Stomach (tissue), 4 donors: ENCODE measurements at regions not wholly inside any gene's neighbourhood (a gene's known extent, or its start where the extent isn't known, plus 50 kb on each side); places are given as distances from the start of the nearest gene placed in this dataset.

Source experiments
- POLR2A ChIP-seq, 4 donors: fragments of 450-650 bp; IDR thresholded peaks; one replicate each; pipeline ENCODE4 v1.6.1; 2016; ENCODE audit warnings: antibody characterized with exemption in 4 of 4, control low read depth in 2 of 4, mild to moderate bottlenecking in 1 of 4, moderate library complexity in 1 of 4
- POLR2AphosphoS5 ChIP-seq, 3 donors: sonication (generic); formaldehyde crosslinking; IDR thresholded peaks; one replicate each; pipeline ENCODE4 v1.6.1; 2016; ENCODE audit warnings: antibody characterized with exemption in 3 of 3
- TF ChIP-seq, protein P1 (sequence below), 7 experiments: fragments of 450-650 bp in 4 of 7; fragments of 200-600 bp in 3 of 7; sonication (generic) in 3 of 7; IDR thresholded peaks; one replicate each; pipeline ENCODE4 v1.5.1; 2016 to 2019; ENCODE audit warnings: antibody characterized with exemption in 7 of 7, control low read depth in 2 of 7, mild to moderate bottlenecking in 1 of 7

DNA sequence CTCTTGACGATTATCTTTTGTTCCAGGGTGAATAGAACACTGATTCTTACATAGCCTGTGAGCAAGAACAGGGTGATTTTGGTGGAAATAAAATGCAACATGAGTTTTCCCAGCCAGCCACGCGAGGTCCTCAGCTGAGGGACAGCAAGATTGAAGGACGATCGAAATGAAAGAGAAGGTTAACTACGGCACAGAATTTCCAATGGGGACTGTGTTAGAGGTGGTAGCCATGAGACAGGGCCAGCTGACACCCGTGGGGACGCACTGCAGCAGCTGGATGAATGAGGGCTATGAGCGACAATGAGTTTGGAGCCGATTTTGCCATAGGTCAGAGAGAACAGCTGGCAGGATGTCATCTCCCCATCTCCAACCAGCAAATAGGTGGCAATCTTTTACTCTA, 243.4 kb upstream of the PELI2 start:
- TF ChIP-seq, protein P1, sequence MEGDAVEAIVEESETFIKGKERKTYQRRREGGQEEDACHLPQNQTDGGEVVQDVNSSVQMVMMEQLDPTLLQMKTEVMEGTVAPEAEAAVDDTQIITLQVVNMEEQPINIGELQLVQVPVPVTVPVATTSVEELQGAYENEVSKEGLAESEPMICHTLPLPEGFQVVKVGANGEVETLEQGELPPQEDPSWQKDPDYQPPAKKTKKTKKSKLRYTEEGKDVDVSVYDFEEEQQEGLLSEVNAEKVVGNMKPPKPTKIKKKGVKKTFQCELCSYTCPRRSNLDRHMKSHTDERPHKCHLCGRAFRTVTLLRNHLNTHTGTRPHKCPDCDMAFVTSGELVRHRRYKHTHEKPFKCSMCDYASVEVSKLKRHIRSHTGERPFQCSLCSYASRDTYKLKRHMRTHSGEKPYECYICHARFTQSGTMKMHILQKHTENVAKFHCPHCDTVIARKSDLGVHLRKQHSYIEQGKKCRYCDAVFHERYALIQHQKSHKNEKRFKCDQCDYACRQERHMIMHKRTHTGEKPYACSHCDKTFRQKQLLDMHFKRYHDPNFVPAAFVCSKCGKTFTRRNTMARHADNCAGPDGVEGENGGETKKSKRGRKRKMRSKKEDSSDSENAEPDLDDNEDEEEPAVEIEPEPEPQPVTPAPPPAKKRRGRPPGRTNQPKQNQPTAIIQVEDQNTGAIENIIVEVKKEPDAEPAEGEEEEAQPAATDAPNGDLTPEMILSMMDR (IDR thresholded peaks at IDR 0.05), result no peak
- TF ChIP-seq POLR2AphosphoS5 (IDR thresholded peaks at IDR 0.05), result no peak
- no peak for TF ChIP-seq POLR2A (IDR thresholded peaks at IDR 0.05)
